SK-N-MC (cell line): ENCODE measurements at regions not wholly inside any gene's neighbourhood (a gene's known extent, or its start where the extent isn't known, plus 50 kb on each side); places are given as distances from the start of the nearest gene placed in this dataset.

Experiments used
- EZH2 ChIP-seq: fragments of 200-600 bp; sonication (generic); IDR thresholded peaks from one replicate; pipeline ENCODE4 v1.6.1; 2017; ENCODE audit warnings: antibody characterized with exemption
- FOXP2 ChIP-seq: optimal IDR thresholded peaks from 2 replicates; pipeline ENCODE3; 2011; ENCODE audit warnings: mild to moderate bottlenecking, moderate library complexity; ENCODE audit not compliant: insufficient read depth; ENCODE audit errors: extremely low read length, control extremely low read depth
- POLR2AphosphoS5 ChIP-seq: IDR thresholded peaks from 2 replicates; pipeline ENCODE4 v1.6.1; 2012; ENCODE audit warnings: mild to moderate bottlenecking, low read depth, low read length, borderline replicate concordance

- no peak for TF ChIP-seq EZH2
- no peak for TF ChIP-seq POLR2AphosphoS5
- TF ChIP-seq FOXP2 = no peak
Observed at GRCh38 chr1:29547300-29547699, 311.0 kb downstream of the PTPRU start.
